ENCODE measurements at regions not wholly inside any gene's neighbourhood (a gene's known extent, or its start where the extent isn't known, plus 50 kb on each side); places are given as distances from the start of the nearest gene placed in this dataset.
"Not testable (repeated sequence)": the region's sequence is repeated elsewhere in the genome, so short reads cannot be mapped to it uniquely, and the experiment has no call there.

DNA sequence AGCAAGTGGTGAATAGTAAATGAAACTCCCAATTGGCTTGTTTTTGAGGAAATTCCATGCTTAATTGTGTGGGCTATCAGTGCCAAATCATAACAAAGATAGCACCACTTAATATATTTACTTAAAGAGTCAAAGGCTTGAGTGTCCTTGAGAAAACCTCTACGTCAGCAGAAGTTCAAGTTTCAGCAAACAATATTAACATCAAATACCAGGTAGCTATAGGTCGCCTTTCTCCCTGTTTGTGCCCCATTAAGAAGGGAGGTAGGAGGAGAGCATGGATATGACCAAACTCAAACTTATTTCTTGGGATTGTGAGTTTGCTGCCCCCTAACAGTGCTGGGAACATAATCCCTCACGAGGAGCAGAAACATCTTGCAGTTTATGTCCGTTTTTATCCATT, 105.6 kb upstream of the SYN3 start:
- Mint-ChIP-seq H3K4me3 (no peak overlapping the region), H3K27me3 (peaks cover 12% of the 10 kb centered on the region), H3K4me1 (no peaks in the 10 kb centered on the region), H3K36me3 (ENCODE audit: low read depth) (no peaks in the 10 kb centered on the region), H3K27ac (no peak overlapping the region), H3K9me3 (no peaks in the 10 kb centered on the region)
- DNase-seq = no peak
- no peak for ATAC-seq

DNA sequence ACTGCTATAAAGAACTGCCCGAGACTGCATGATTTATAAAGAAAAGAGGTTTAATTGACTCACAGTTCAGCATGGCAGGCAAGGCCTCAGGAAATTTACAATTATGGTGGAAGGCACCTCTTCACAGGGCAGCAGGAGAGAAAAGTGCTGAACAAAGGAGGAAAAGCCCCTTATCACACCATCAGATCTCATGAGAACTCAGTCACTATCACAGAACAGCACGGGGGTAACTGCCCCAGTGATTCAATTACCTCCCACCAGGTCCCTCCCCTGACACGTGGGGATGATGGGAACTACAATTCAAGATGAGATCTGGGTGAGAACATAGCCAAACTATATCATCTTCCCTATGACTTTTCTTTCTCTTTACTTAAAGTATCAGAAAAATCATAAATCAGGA, 104.0 kb upstream of the SYN3 start:
- DNase-seq (no peak), ATAC-seq (no peak)
- no peaks in the 10 kb centered on the region for H3K4me1 Mint-ChIP-seq
- H3K27ac Mint-ChIP-seq = no peak overlapping the region
- H3K36me3 Mint-ChIP-seq (ENCODE audit: low read depth) = no peaks in the 10 kb centered on the region
- H3K9me3 Mint-ChIP-seq = no peaks in the 10 kb centered on the region
- peaks cover 12% of the 10 kb centered on the region for H3K27me3 Mint-ChIP-seq
- H3K4me3 Mint-ChIP-seq = no peak overlapping the region

DNA sequence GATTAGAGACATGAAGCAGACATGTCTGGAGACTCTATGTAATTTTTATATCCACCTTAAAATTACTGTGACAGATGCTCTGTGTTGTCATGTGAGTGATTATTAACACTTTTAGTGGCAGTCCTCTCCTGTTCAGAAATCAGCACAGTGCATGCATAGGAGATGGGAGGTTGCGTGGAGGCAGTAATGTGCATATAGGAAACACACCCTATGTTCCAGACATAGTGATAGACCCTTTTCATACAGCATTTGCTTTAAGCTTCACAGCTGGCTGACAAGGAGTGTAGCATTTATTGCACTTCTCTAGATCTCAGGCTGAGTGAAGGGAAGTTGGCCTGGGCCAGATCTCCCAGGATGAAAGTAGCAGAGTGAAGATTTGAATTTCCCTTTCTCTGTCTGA, 102.3 kb upstream of the SYN3 start:
- DNase-seq (no peak), ATAC-seq (no peak)
- H3K36me3 Mint-ChIP-seq (ENCODE audit: low read depth) = no peaks in the 10 kb centered on the region
- H3K9me3 Mint-ChIP-seq = peaks cover 9% of the 10 kb centered on the region
- no peaks in the 10 kb centered on the region for H3K4me1 Mint-ChIP-seq
- H3K4me3 Mint-ChIP-seq = no peak overlapping the region
- H3K27ac Mint-ChIP-seq = no peak overlapping the region
- H3K27me3 Mint-ChIP-seq = peaks cover 17% of the 10 kb centered on the region

DNA sequence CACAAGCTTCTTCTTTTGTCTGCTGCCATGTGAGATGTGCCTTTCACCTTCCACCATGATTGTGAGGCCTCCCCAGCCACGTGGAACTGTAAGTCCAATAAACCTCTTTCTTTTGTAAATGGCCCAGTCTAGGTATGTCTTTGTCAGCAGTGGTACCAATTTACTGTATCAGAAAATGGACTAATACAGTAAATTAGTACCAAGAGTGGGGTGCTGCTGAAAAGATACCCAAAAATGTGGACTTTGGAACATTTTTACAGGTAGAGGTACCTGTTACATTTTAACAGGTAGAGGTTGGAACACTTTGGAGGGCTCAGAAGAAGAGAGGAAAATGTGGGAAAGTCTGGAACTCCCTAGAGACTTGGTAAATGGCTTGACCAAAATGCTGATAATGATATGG, 96.8 kb upstream of the SYN3 start:
- H3K27ac Mint-ChIP-seq; H3K36me3 Mint-ChIP-seq (ENCODE audit: low read depth); H3K4me3 Mint-ChIP-seq; H3K4me1 Mint-ChIP-seq; ATAC-seq; DNase-seq; H3K27me3 Mint-ChIP-seq: not testable (repeated sequence)
- H3K9me3 Mint-ChIP-seq = peaks cover 22% of the 10 kb centered on the region

DNA sequence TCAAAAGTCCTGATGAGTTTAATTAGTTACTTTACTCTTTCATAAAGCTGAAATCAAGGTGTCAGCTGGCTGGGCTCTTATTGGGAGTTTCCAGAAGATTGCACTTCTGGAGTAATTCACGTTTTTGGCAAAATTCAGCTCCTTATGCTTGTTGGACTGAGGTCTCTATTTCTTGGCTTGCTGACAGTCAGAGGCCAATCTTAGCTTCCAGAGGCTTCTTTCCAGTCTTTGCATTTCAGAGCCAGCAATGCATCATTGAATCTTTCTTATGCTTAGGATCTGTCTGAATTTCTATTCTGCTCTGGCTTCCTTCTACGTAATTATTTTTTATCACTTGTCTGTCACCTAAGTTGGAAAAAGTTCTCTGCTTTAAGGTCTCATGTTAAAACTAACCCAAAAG, 91.4 kb upstream of the SYN3 start:
- Mint-ChIP-seq H3K9me3 (peaks cover 8% of the 10 kb centered on the region), H3K4me1 (no peaks in the 10 kb centered on the region), H3K27me3 (no peaks in the 10 kb centered on the region), H3K27ac (no peak overlapping the region), H3K4me3 (no peak overlapping the region), H3K36me3 (ENCODE audit: low read depth) (no peaks in the 10 kb centered on the region)
- DNase-seq = no peak
- ATAC-seq = no peak

DNA sequence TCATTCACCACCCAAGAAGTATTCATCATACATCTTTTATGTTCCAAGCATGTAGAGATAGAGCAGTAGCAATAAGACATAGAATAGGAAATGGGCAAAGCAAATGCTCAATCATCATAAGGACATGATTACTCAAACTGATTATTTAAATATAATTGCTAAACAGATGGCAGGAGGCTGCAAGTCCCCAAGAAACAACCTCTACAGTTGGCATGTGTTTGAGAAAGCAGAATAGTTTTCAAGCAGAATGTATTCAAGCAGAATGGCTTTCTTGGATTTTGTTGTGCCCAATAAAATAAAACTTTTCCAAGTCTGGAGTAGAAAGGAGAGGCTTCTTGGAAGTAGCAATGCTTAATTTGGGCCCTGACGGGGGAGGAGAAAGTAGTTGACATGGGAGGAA, 86.5 kb upstream of the SYN3 start:
- ATAC-seq = no peak
- Mint-ChIP-seq H3K27ac (no peak overlapping the region), H3K4me1 (no peaks in the 10 kb centered on the region)

DNA sequence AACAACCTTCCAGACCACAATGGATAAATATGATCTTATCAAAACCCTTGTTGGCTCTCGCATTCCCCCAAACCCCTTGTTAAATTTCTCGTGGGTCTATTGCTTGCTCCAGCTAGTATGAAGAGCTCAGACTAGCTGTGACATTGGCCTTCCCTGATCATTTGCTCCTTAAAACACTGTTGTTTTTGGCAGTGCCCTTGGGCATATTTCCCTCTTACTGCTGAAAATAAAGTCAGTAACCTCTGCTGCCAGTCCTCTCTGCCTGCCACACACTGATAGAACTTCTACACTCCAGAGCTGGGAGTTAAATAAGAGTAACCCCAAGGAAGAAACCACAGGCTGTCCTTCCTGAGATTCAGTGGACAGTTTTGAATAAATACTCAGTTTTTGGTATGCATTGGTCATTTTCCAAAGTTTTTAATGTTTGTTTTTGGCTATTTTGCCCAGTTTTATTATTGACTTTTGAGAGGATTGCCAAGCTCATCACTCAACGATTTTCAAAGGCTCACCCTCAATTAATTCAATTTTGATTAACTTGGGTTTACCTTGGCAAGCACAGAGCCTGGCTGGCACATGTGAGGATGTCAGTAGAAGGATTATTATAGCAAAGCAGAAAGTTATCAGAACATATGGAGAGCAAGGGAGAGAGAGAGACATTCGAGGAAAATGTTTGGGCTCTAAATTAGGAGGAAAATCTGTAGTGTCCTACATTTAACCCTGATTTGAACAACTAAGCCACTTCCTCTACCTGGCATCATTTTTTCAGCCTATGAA, 84.3 kb upstream of the SYN3 start:
- Mint-ChIP-seq H3K9me3 (peaks cover 10% of the 10 kb centered on the region), H3K36me3 (ENCODE audit: low read depth) (peaks cover 5% of the 10 kb centered on the region), H3K27ac (no peak overlapping the region), H3K4me3 (no peak overlapping the region), H3K4me1 (no peaks in the 10 kb centered on the region), H3K27me3 (peaks cover 3% of the 10 kb centered on the region)
- no peak for ATAC-seq
- no peak for DNase-seq

More for the DNA sequence above, 86.5 kb upstream of the SYN3 start:
- H3K9me3 Mint-ChIP-seq = peaks cover 2% of the 10 kb centered on the region
- H3K27me3 Mint-ChIP-seq = peaks cover 3% of the 10 kb centered on the region
- no peak for DNase-seq
- no peak overlapping the region for H3K4me3 Mint-ChIP-seq
- H3K36me3 Mint-ChIP-seq (ENCODE audit: low read depth) = no peaks in the 10 kb centered on the region

DNA sequence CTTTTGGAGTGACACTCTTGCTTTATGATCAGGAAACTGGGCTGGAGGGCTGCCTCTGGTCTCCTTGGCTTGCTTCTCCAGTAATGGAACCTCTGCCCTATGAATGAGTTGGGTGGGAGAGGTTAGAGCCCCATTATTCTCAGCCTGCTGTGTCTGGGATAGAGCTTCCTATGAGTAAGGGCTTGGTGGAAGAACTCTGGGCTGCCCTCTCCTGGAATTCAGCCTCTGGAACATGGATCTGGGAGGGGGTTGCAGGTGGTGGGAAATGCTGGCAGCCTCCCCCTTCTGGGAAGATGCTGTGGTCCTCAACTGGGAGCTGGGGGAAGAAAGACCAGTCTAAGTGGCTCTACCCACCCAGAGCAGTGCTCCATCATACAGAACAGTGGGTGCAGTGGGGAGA, 81.8 kb upstream of the SYN3 start:
- DNase-seq (no peak), ATAC-seq (no peak)
- H3K9me3 Mint-ChIP-seq = peaks cover 10% of the 10 kb centered on the region
- H3K4me1 Mint-ChIP-seq = no peaks in the 10 kb centered on the region
- no peak overlapping the region for H3K27ac Mint-ChIP-seq
- H3K36me3 Mint-ChIP-seq (ENCODE audit: low read depth) = peaks cover 7% of the 10 kb centered on the region
- no peak overlapping the region for H3K4me3 Mint-ChIP-seq
- peaks cover 3% of the 10 kb centered on the region for H3K27me3 Mint-ChIP-seq

DNA sequence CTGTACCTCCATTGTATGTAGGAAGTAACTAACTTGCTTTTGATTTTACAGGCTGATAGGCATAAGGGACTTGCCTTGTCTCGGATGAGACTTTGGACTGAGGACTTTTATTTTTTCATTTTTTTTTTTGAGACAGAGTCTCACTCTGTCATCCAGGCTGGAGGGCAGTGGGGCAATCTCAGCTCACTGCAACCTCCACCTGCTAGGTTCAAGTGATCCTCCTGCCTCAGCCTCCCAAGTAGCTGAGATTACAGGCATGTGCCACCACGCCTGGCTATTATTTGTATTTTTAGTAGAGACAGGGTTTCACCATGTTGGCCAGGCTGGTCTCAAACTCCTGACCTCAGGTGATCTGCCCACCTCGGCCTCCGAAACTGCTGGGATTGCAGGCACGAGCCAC, 80.2 kb upstream of the SYN3 start:
- DNase-seq; H3K27ac Mint-ChIP-seq; H3K4me3 Mint-ChIP-seq; H3K27me3 Mint-ChIP-seq; H3K9me3 Mint-ChIP-seq; H3K36me3 Mint-ChIP-seq (ENCODE audit: low read depth); ATAC-seq; H3K4me1 Mint-ChIP-seq: not testable (repeated sequence)

DNA sequence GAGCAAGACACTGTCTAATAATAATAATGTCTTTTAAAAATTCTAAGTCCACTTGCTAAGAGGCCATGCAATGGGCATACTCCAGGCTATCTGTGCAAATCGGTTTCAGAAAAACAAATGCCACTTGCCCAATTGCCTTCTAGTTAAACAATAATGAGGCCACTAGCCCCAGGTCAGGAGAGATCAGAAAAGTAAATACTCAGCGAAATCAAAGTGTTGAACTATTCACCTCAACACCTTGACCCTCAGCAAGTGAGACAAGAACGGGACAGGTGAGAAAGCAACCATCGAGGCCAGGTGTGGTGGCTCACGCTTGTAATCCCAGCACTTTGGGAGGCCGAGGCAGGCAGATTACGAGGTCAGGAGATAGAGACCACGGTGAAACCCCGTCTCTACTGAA, 72.3 kb upstream of the SYN3 start:
- no peaks in the 10 kb centered on the region for H3K36me3 Mint-ChIP-seq (ENCODE audit: low read depth)
- DNase-seq = no peak
- H3K27ac Mint-ChIP-seq = peak overlapping the region; percentile 8
- H3K27me3 Mint-ChIP-seq = peaks cover 6% of the 10 kb centered on the region
- no peak for ATAC-seq
- peaks cover 5% of the 10 kb centered on the region for H3K9me3 Mint-ChIP-seq
- H3K4me1 Mint-ChIP-seq = no peaks in the 10 kb centered on the region
- H3K4me3 Mint-ChIP-seq = no peak overlapping the region

DNA sequence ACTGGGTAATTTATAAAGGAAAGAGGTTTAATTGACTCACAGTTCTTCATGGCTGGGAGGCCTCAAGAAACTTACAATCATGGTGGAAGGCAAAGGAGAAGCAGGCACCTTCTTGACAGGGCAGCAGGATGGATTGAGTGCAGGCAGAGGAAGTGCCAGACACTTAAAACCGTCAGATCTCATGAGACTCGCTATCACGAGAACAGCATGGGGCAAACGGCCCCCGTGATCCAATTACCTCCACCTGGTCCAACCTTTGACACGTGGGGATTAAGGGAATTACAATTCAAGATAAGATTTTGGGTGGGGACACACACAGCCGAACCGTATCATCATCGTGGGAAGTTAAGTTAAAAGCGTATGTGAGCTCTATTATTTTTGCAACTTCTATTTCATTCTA, 71.4 kb upstream of the SYN3 start:
- H3K9me3 Mint-ChIP-seq = peaks cover 5% of the 10 kb centered on the region
- H3K27ac Mint-ChIP-seq = no peak overlapping the region
- ATAC-seq (no peak), DNase-seq (no peak)
- H3K27me3 Mint-ChIP-seq = peaks cover 6% of the 10 kb centered on the region
- no peaks in the 10 kb centered on the region for H3K4me1 Mint-ChIP-seq
- H3K36me3 Mint-ChIP-seq (ENCODE audit: low read depth) = no peaks in the 10 kb centered on the region
- no peak overlapping the region for H3K4me3 Mint-ChIP-seq

DNA sequence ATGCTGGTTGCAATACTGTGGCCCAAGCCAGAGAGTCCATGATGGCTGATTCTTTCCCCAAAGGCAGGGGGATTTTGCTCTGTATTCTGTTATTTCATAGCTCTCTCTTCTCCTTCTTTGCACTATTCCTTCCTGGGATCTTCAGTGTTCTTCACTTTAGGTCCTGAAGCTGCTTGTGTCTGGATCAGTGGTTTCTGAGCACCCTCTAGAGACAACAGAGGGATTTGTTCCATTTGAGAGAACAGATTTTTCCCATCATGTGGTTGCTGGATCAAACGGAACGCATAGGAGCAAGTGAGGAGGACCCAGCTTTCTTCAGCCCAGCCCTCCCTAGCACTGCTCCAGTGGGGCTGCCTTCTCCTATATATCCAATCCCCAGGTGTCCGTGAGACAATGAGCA, 68.7 kb upstream of the SYN3 start:
- DNase-seq (no peak), ATAC-seq (no peak)

DNA sequence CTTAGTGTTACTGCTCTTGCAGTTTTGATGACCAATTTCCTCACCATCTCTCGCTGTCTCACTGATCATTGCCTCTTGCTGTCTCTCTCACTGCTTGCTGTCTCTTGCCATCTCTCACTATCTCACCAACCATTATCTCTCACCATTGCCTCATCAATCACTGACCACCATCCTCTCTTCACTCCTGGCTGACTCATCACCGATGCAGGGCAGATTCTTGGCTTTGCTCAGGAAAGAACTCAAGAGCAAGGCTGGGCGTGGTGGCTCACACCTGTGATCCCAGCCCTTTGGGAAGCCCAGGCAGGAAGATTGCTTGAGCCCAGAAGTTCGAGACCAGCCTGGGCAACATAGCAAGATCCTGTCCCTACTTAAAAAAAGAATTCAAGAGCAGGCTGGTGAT, 66.3 kb upstream of the SYN3 start:
- H3K4me1 Mint-ChIP-seq = no peaks in the 10 kb centered on the region
- no peak overlapping the region for H3K27ac Mint-ChIP-seq
- H3K4me3 Mint-ChIP-seq = no peak overlapping the region
- DNase-seq (no peak), ATAC-seq (no peak)
- no peaks in the 10 kb centered on the region for H3K36me3 Mint-ChIP-seq (ENCODE audit: low read depth)
- peaks cover 4% of the 10 kb centered on the region for H3K27me3 Mint-ChIP-seq
- H3K9me3 Mint-ChIP-seq = no peaks in the 10 kb centered on the region

More for the DNA sequence above, 68.7 kb upstream of the SYN3 start:
- H3K27me3 Mint-ChIP-seq = peaks cover 6% of the 10 kb centered on the region
- no peaks in the 10 kb centered on the region for H3K9me3 Mint-ChIP-seq
- no peak overlapping the region for H3K4me3 Mint-ChIP-seq
- no peaks in the 10 kb centered on the region for H3K4me1 Mint-ChIP-seq
- H3K36me3 Mint-ChIP-seq (ENCODE audit: low read depth) = no peaks in the 10 kb centered on the region
- no peak overlapping the region for H3K27ac Mint-ChIP-seq

DNA sequence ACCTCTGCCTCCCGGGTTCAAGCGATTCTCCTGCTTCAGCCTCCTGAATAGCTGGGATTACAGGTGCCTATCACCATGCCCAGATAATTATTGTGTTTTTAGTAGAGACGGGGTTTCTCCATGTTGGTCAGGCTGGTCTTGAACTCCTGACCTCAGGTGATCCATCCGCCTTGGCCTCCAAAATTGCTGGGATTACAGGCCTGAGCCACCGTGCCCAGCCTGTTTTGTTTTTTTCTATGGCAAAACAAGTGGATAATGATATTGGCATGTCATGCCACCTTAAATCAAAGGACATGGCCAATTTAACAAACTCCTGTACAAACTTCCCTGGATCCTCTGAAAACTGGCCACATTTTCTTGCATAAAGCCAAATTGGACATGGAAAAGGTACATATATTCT, 64.3 kb upstream of the SYN3 start:
- not testable (repeated sequence) for H3K4me1 Mint-ChIP-seq; H3K4me3 Mint-ChIP-seq; H3K27me3 Mint-ChIP-seq; H3K36me3 Mint-ChIP-seq (ENCODE audit: low read depth); DNase-seq; ATAC-seq; H3K9me3 Mint-ChIP-seq; H3K27ac Mint-ChIP-seq

DNA sequence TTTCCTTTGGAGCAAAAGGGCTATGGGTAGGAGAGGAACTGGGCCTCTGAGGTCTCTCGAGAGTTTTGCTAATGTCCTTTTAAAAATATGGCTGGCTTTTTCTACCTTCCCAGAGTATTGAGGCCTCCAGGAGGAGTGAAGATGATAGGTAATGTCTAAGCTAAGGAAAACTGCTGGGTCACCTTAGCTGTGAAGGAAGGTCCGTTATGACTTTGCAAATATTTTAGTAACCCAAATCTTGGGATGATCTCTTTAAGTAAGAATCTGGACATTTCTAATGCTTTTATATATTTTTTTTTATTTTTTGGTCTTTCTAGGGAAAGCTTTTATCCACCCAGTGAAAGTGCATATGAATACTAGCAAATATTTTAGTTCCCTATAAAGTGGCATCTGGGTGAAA, 60.9 kb upstream of the SYN3 start:
- Mint-ChIP-seq H3K36me3 (ENCODE audit: low read depth) (no peaks in the 10 kb centered on the region), H3K27me3 (no peaks in the 10 kb centered on the region), H3K9me3 (no peaks in the 10 kb centered on the region), H3K4me1 (peaks cover 8% of the 10 kb centered on the region), H3K27ac (no peak overlapping the region), H3K4me3 (no peak overlapping the region)
- ATAC-seq (no peak), DNase-seq (no peak)

DNA sequence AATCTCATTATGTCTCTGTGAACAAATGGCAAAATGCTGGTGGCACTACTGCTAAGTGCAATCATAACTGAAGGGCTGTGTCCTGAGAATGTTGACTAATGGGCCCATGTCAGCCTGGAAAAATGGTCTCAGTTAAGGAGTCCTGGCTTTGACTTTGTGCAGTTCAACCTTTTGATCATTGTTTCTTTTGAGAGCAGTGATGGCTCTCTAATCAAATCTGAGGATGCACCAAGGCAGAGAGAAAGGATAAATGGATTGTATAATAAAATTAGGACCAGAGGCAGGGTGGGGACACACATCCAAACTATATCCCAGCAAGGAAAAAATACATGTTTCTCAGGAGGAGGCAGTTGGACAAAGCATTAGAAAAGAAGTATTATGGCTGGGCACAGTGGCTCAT, 59.6 kb upstream of the SYN3 start:
- H3K36me3 Mint-ChIP-seq (ENCODE audit: low read depth) = no peaks in the 10 kb centered on the region
- H3K4me3 Mint-ChIP-seq = no peak overlapping the region
- H3K27me3 Mint-ChIP-seq = no peaks in the 10 kb centered on the region
- peaks cover 9% of the 10 kb centered on the region for H3K4me1 Mint-ChIP-seq
- no peak for DNase-seq
- H3K27ac Mint-ChIP-seq = no peak overlapping the region
- H3K9me3 Mint-ChIP-seq = no peaks in the 10 kb centered on the region
- ATAC-seq = no peak

Data from activated naive CD8-positive, alpha-beta T cell treated with anti-CD3 and anti-CD28 coated beads, Interleukin-2, amount 50 U/mL, for 24 hours (primary cell).